IMR-90 (cell line): ENCODE measurements at regions not wholly inside any gene's neighbourhood (a gene's known extent, or its start where the extent isn't known, plus 50 kb on each side); places are given as distances from the start of the nearest gene placed in this dataset.

ENCODE experiments used
- ATAC-seq: fragments of 200-7000 bp; cut with Tn5 transposase; 2 replicates; pipeline ENCODE4 v1.9.1; 2020; ENCODE audit warnings: low read depth, mild to moderate bottlenecking, moderate library complexity
- BruUV-seq: library from RNA; stranded (reverse); fragments of 400-500 nt; replicated peaks from 2 replicates; lab custom pipeline; 2021; lab: Mats Ljungman, UMichigan
- CTCF ChIA-PET: fragments of 300-600 bp; formaldehyde crosslinking; extraction: SDS; loops from one replicate; lab custom pipeline; 2021; ENCODE audit warnings: antibody characterized with exemption; lab: Yijun Ruan, JAX
- POLR2A ChIA-PET: fragments of 300-600 bp; sonication (Branson Sonifier 250); formaldehyde crosslinking; loops from one replicate; lab custom pipeline; 2022; ENCODE audit warnings: antibody characterized with exemption; ENCODE audit not compliant: unreplicated experiment; lab: Charles Lee
- DNase-seq: peaks from one replicate; pipeline ENCODE4 v3.0.0; 2013
- H2AFZ ChIP-seq: replicated peaks from 2 replicates; pipeline ENCODE3; 2013; ENCODE audit warnings: low read length, mild to moderate bottlenecking; ENCODE audit not compliant: poor library complexity
- H2AK5ac ChIP-seq: 2 replicates; pipeline ENCODE4 v1.6.1; 2013; ENCODE audit warnings: low read depth, low read length, inconsistent platforms
- H2AK9ac ChIP-seq: replicated peaks from 2 replicates; pipeline ENCODE3; 2013; ENCODE audit warnings: mild to moderate bottlenecking, low read depth, low read length, moderate library complexity; ENCODE audit not compliant: poor library complexity
- H2BK120ac ChIP-seq: 2 replicates; pipeline ENCODE4 v1.6.1; 2013; ENCODE audit warnings: low read depth, low read length, inconsistent platforms
- H2BK15ac ChIP-seq: 3 replicates; pipeline ENCODE4 v1.6.1; 2013; ENCODE audit warnings: low read depth, low read length, inconsistent platforms
- H2BK20ac ChIP-seq: 2 replicates; pipeline ENCODE4 v1.6.1; 2013; ENCODE audit warnings: low read depth, mild to moderate bottlenecking, inconsistent platforms, low read length, moderate library complexity
- H2BK5ac ChIP-seq: 2 replicates; pipeline ENCODE4 v1.6.1; 2013; ENCODE audit warnings: mild to moderate bottlenecking, low read depth, low read length, inconsistent platforms; ENCODE audit not compliant: poor library complexity, severe bottlenecking
- H3K14ac ChIP-seq: replicated peaks from 2 replicates; pipeline ENCODE4 v1.6.1; 2013; ENCODE audit warnings: low read depth, low read length, inconsistent platforms
- H3K18ac ChIP-seq: 2 replicates; pipeline ENCODE4 v1.6.1; 2013; ENCODE audit warnings: low read depth, low read length, control low read depth
- H3K23ac ChIP-seq: 2 replicates; pipeline ENCODE4 v1.6.1; 2013; ENCODE audit warnings: low read depth, low read length, inconsistent platforms
- H3K27ac ChIP-seq: 2 replicates; pipeline ENCODE4 v1.5.1; 2013; ENCODE audit warnings: mild to moderate bottlenecking, control low read depth, low read length; ENCODE audit not compliant: insufficient read depth
- H3K27me3 ChIP-seq: 2 replicates; pipeline ENCODE4 v1.6.1; 2013; ENCODE audit warnings: low read length; ENCODE audit not compliant: control insufficient read depth, insufficient read depth
- H3K36me3 ChIP-seq: 2 replicates; pipeline ENCODE4 v1.6.1; 2013; ENCODE audit warnings: low read length, mixed read lengths; ENCODE audit not compliant: control insufficient read depth, insufficient read depth
- H3K4ac ChIP-seq: 2 replicates; pipeline ENCODE4 v1.6.1; 2013; ENCODE audit warnings: low read depth, low read length, inconsistent platforms
- H3K4me1 ChIP-seq: 2 replicates; pipeline ENCODE4 v1.6.1; 2013; ENCODE audit warnings: low read length, mixed read lengths; ENCODE audit not compliant: control insufficient read depth, insufficient read depth
- H3K4me2 ChIP-seq: 2 replicates; pipeline ENCODE4 v1.6.1; 2013; ENCODE audit warnings: low read depth, mild to moderate bottlenecking, control low read depth, low read length, moderate library complexity
- H3K4me3 ChIP-seq: 2 replicates; pipeline ENCODE4 v1.5.1; 2013; ENCODE audit warnings: low read depth, mild to moderate bottlenecking, control low read depth, low read length, moderate library complexity; ENCODE audit not compliant: insufficient read depth
- H3K56ac ChIP-seq: 2 replicates; pipeline ENCODE4 v1.6.1; 2013; ENCODE audit warnings: low read length, inconsistent platforms; ENCODE audit not compliant: insufficient read depth; ENCODE audit errors: extremely low read depth
- H3K79me1 ChIP-seq, 2 experiments: 2 replicates each; pipeline ENCODE4 v1.6.1; 2013; ENCODE audit warnings: low read length in 2 of 2, inconsistent platforms in 1 of 2, low read depth in 1 of 2
- H3K9ac ChIP-seq: 2 replicates; pipeline ENCODE4 v1.6.1; 2013; ENCODE audit warnings: low read depth, low read length, control low read depth
- H3K9me1 ChIP-seq: 2 replicates; pipeline ENCODE4 v1.6.1; 2013; ENCODE audit warnings: low read length, inconsistent platforms; ENCODE audit not compliant: insufficient read depth
- H3K9me3 ChIP-seq: 2 replicates; pipeline ENCODE4 v1.6.1; 2013; ENCODE audit warnings: low read length; ENCODE audit not compliant: control insufficient read depth, insufficient read depth
- H4K20me1 ChIP-seq: 2 replicates; pipeline ENCODE4 v1.6.1; 2013; ENCODE audit warnings: low read length, inconsistent platforms; ENCODE audit not compliant: insufficient read depth
- H4K5ac ChIP-seq: 2 replicates; pipeline ENCODE4 v1.6.1; 2013; ENCODE audit warnings: mild to moderate bottlenecking, low read depth, low read length, control low read depth
- H4K8ac ChIP-seq, 2 experiments: 2 replicates each; pipeline ENCODE4 v1.6.1; 2013; ENCODE audit warnings: low read depth in 2 of 2, low read length in 2 of 2, control low read depth in 1 of 2, inconsistent platforms in 1 of 2
- H4K91ac ChIP-seq: 2 replicates; pipeline ENCODE4 v1.6.1; 2013; ENCODE audit warnings: low read depth, low read length, inconsistent platforms; ENCODE audit not compliant: insufficient read depth
- CEBPB ChIP-seq: IDR thresholded peaks from 2 replicates; pipeline ENCODE4 v1.6.1; 2012; ENCODE audit warnings: low read depth, low read length, improper control_type of control experiment
- CHD1 ChIP-seq: IDR thresholded peaks from 2 replicates; pipeline ENCODE4 v1.6.1; 2012; ENCODE audit warnings: low read depth, low read length, improper control_type of control experiment
- ELK1 ChIP-seq: fragments of 150-350 bp; IDR thresholded peaks from 2 replicates; pipeline ENCODE4 v1.6.1; 2016; ENCODE audit warnings: low read depth, mild to moderate bottlenecking, low read length, moderate library complexity, borderline replicate concordance
- FOS ChIP-seq: fragments of 150-350 bp; IDR thresholded peaks from 2 replicates; pipeline ENCODE4 v1.6.1; 2016; ENCODE audit warnings: low read depth, low read length
- MAFK ChIP-seq: IDR thresholded peaks from 2 replicates; pipeline ENCODE4 v1.6.1; 2012; ENCODE audit warnings: low read depth, low read length, improper control_type of control experiment
- MAZ ChIP-seq: IDR thresholded peaks from 2 replicates; pipeline ENCODE4 v1.6.1; 2012; ENCODE audit warnings: low read depth, mild to moderate bottlenecking, low read length, improper control_type of control experiment, moderate library complexity, borderline replicate concordance
- MXI1 ChIP-seq: IDR thresholded peaks from 2 replicates; pipeline ENCODE4 v1.6.1; 2012; ENCODE audit warnings: low read depth, mild to moderate bottlenecking, low read length, moderate library complexity, borderline replicate concordance
- NFE2L2 ChIP-seq: fragments of 150-350 bp; IDR thresholded peaks from 2 replicates; pipeline ENCODE4 v1.6.1; 2016; ENCODE audit warnings: low read depth, mild to moderate bottlenecking, low read length
- POLR2A ChIP-seq: IDR thresholded peaks from 2 replicates; pipeline ENCODE4 v1.6.1; 2012; ENCODE audit warnings: mild to moderate bottlenecking, low read depth, low read length
- RAD21 ChIP-seq: IDR thresholded peaks from 2 replicates; pipeline ENCODE4 v1.6.1; 2012; ENCODE audit warnings: low read length, improper control_type of control experiment
- USF2 ChIP-seq: fragments of 150-350 bp; IDR thresholded peaks from 2 replicates; pipeline ENCODE4 v1.6.1; 2017; ENCODE audit warnings: mild to moderate bottlenecking, antibody characterized with exemption, low read length, low read depth
- WGBS, 2 experiments: methylation state at CpG; one replicate each; pipeline versions ENCODE4 v1.1.5 to v1.1.7; 2013; ENCODE audit warnings: missing lambda C conversion rate in 2 of 2; ENCODE audit not compliant: insufficient read length in 1 of 2; ENCODE audit errors: extremely low coverage in 2 of 2; 5-methylcytosine and 5-hydroxymethylcytosine counted together
- dilution Hi-C: fragments of 300-500 bp; cut with HindIII; formaldehyde crosslinking; loops from one replicate; pipeline ENCODE4 v1.14.3; 2018; ENCODE audit warnings: low sequenced_read_pairs; ENCODE audit not compliant: unreplicated experiment
- in situ Hi-C: fragments of 300-500 bp; cut with MboI; formaldehyde crosslinking; loops from 3 replicates; pipeline ENCODE4 v1.14.3; 2019; ENCODE audit warnings: low sequenced_read_pairs, inconsistent platforms, mixed read lengths
- intact Hi-C: fragments of 100-400 bp; cut with micrococcal nuclease; formaldehyde crosslinking; loops from 2 replicates; pipeline ENCODE4 v1.10.0; 2022

DNA sequence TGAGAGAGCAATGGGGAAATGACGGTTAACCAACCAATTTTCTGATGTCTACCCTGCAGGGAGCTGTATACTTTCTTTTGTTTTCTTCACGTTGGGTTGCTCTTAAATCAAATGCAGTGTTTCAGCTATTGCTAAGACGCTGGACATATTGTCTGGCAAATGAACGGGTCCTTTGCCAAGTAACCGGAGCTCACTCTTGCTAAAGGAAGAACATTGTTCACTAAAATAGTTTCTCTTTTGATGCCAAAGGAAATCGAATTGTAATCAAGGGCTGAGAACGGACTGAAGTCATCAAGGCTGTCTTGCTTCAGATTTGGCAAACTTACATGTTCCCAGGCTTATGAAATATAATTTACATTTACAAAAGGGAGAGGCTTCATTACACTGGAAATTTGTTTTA, 142.3 kb upstream of the ARGLU1 start:
- Histone ChIP-seq H3K4me3 (no peak overlapping the region), H3K18ac (no peak overlapping the region), H3K4ac (no peak overlapping the region), H3K4me2 (no peak overlapping the region), H3K27me3 (peaks cover 3% of the 10 kb centered on the region), H4K8ac (no peak overlapping the region), H3K14ac (no peak overlapping the region), H2BK20ac (no peak overlapping the region), H4K91ac (no peak overlapping the region), H3K9me1 (no peaks in the 10 kb centered on the region), H2AK5ac (no peak overlapping the region), H2BK15ac (no peak overlapping the region), H3K27ac (no peak overlapping the region), H3K36me3 (no peaks in the 10 kb centered on the region), H3K4me1 (no peaks in the 10 kb centered on the region), H3K23ac (no peak overlapping the region), H3K9ac (no peak overlapping the region), H2BK5ac (no peak overlapping the region), H3K9me3 (no peaks in the 10 kb centered on the region), H2BK120ac (no peak overlapping the region), H3K56ac (no peak overlapping the region), H4K20me1 (no peaks in the 10 kb centered on the region), H2AFZ (no peak overlapping the region), H2AK9ac (no peak overlapping the region), H3K79me1 (no peaks in the 10 kb centered on the region), H4K5ac (no peak overlapping the region)
- WGBS, 2 experiments, result 0% methylated on average over 1 of the region's 7 CpGs; no CpG with 5 or more reads in 1 of the 2 experiments
- ATAC-seq, result no peak
- TF ChIP-seq MAZ (no peak), ELK1 (no peak), USF2 (no peak), NFE2L2 (no peak), CHD1 (no peak), MAFK (no peak), CEBPB (no peak), MXI1 (no peak), RAD21 (no peak), POLR2A (no peak), FOS (no peak)
- dilution Hi-C loops (no loop called here), in situ Hi-C loops (no loop called here), intact Hi-C loops (no loop called here)
- no peak for DNase-seq
- CTCF ChIA-PET, result no interaction called here
- BruUV-seq, result no TSS peak
- POLR2A ChIA-PET, result no interaction called here
